Hepatic stellate cell (primary cell): ENCODE measurements at regions not wholly inside any gene's neighbourhood (a gene's known extent, or its start where the extent isn't known, plus 50 kb on each side); places are given as distances from the start of the nearest gene placed in this dataset.

ENCODE experiments used
- DNase-seq: peaks from one replicate; pipeline ENCODE4 v3.0.0; 2011; ENCODE audit warnings: low spot score

DNA sequence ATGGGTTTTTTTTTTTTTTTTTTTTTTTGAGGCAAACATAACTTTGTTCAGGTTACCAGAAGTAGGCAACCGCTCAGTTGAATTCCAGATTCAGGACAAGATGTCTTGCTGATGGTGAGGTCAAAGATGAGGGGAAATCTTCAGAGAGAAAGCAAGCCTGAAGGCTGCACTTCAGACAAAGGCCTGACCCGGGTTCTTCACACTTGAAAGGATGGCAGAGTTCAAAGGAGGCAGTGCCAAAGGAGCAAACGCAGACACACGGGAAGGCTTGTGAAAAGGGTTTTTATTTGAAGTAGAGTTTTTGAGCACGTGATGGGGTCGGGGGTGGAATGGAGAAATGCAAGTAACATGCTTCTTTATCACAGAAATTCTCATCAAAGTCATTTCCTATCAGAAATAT lies 960.2 kb upstream of the EEF2KMT start:
- DNase-seq = no peak

DNA sequence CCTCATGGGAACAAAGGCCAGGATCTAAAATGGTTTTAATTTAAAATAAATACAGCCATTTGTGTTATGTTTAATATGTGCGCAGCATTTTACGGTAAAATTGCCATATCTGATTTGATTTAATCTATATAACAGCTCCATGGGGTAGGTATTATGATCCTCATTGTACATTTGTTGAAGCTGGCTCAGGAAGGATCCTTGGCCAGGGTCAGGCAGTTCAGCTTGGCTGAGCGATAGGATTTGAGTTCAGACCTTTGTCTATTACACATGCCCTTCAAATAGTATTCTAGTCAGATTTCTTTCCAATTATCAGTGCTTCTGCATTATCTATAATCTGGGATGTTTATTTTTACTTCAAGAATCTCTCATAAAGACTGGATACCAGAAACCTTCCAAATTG lies 950.4 kb upstream of the EEF2KMT start:
- DNase-seq = no peak

DNA sequence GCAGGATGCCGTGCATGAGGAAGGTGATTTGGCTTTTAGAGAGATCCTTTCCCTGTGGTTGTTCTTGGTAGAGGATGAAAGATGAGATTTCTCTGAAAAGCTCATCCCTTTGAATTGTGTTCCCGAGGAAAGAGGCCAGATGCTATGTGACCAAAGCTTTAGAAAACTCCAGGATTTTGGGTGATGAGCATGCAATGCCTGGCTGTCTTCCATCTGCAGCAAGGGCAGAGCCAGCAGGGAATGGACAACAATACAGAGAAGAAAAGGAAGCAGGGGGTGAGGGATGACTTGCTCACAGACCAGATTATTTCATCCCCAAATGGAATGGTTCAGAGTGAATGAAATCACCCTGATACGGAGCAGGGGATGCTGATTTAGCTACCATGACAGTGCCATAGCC lies 949.7 kb upstream of the EEF2KMT start:
- no peak for DNase-seq

DNA sequence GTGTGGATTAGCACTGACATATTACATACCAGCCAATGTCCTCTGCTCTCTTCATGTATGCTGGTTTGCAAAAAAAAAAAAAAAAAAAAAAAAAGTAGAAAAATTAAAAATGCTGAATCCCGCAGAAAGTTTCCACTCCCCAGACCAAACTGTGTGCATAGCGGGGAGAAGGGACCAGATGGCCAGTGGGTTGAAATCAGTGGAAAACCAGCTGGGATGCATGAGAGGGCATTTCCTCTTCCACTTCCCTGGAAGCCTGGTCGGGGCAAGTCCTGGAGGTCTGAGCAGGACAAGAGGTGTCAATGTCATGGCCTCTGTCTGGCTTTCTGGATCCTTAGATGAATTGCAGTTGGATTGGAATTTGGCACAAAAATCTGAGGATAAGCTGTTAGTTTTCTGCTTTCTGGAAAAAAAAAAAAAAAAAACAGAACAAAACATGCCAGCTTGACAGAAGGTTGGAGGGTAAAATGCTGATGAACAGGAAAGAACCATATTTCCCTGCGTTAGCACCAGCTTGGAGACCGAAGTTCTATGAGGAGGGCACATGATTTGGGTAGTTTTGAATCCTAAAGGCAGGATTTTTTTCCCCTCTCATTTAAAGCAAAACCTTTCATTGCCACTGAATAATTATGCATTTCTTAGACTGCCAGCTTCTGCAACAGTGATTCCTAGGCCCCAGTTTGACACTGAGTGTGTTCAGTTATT lies 941.5 kb upstream of the EEF2KMT start:
- no peak for DNase-seq

DNA sequence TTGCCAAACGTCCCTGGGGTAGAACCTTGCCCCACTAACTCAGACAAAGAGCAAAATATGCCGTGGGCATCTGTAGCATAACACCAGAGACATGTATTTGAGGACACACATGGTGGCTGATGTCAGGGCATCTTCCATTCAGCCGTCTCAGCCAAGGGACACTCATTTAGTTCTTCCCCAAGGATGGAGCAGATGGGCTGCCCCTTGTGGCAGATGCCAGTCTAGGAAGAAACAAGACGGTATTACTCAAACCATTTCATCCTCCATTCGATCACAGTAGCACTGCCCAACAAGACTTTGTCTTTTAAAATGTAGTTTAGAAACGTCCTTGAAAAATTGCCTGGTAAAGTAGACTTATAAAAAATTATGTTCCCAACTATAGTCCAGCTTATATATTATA lies 937.6 kb upstream of the EEF2KMT start:
- DNase-seq = no peak

DNA sequence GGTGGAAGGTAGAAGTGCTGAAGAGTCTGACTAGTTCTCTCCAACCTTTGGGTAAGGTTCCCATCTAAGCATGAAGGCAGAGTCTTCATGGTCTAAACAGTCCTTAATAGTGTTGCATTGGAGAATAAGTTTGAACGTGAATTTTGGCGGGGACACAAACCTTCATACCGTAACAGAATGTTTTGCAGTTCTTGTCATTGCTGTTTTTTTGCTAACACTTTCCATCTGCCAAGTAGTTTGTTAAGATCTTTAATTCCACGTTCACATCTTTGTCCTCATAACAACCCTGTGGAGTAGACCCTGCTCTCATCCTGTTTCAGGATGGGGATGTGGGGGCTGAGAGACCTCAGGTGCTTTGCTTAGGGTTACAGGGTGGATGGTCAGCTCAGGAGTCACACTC lies 936.9 kb upstream of the EEF2KMT start:
- DNase-seq = no peak

DNA sequence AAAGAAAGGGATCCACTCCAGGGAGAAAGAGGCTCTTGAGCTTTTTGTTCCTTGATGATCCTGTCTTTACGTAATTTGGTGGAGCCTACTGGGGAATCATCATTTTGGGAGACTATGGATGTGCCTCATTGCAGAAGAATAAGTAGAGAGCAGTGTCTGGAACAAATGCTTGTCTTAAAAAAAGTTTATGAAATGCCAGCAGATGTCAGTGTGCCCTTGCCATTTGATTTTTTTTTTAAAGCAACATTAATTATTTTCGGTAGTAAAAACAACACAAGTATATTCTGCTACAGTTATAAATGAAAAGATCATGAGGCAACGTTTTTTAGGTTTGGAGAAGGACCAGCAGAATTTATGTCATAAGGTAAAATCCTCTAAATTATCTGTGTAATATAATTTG lies 934.8 kb upstream of the EEF2KMT start:
- no peak for DNase-seq

DNA sequence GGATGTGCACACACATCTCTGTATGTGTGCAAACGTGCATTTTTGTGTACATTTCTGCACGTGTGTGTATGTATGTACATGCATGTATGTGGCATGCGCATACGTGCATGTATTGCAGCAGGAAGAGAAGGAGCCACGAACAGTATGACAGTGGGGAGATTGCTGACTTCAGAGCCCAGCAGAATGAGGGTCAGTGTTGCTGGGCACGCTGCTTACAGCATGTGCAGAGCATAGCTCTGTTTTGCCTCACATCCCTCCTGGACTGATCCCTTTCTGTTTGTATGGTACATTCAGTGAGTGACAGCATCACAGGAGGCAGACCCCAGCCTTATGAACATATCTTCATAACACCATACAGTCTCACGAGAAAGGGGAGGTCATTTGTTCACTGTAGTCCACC lies 934.0 kb upstream of the EEF2KMT start:
- no peak for DNase-seq

DNA sequence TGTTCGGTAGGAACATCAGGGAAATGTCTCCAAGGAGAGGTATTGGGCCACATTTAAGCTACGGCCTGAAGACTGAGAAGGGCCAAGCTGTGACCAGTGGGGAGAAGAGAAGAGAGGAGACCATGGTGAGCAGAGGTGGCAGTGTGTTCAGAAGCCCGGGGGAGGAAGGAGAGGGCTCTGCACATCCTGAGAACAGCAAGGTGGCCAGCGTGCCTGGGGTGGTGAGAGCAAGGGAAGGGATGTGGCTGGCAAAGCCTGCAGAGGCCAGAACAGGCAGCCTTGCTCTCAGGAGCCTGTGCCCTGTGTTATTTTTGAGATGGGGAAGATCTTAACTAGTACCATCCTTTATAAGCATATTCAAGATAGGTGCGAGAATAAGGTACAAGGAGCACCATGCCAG lies 933.5 kb upstream of the EEF2KMT start:
- DNase-seq = no peak

DNA sequence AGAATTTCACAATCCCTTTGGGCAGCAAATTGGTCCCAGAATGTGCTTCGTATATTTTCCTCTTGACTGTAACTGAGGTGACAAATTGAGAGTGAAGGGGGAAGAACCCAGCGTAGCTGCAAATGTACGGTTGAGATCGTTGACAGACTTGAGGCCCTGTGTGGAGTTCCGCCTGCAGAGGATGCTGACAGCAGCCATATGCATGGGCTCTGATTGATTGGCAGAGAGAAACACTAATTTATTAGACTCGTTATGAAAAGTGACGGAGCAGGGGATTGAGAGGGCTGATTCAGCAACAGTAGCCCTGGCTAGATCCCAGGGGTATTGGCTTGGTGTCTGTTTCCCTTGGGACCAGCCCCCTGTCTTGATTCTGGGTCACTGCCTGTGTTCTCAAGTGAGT lies 930.1 kb upstream of the EEF2KMT start:
- DNase-seq = no peak

DNA sequence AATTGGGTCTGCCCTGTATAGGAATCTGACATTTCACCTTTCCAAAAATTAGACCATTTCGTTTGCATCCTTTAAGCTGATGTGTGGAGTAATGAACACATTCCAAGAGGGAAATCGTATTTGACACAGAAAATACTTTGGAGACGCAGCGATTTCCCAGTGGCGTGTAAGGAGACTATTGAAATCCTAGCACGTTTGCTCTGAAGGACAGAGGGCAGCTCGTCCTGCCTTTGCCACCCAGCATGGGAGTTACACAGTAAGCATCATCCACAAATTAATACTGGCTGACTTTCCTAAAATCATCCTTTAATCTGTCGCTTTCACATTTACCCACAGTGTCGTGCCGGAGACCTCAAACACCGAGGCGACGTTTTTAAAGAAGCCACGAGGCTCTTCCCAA lies 925.9 kb upstream of the EEF2KMT start:
- DNase-seq = no peak

DNA sequence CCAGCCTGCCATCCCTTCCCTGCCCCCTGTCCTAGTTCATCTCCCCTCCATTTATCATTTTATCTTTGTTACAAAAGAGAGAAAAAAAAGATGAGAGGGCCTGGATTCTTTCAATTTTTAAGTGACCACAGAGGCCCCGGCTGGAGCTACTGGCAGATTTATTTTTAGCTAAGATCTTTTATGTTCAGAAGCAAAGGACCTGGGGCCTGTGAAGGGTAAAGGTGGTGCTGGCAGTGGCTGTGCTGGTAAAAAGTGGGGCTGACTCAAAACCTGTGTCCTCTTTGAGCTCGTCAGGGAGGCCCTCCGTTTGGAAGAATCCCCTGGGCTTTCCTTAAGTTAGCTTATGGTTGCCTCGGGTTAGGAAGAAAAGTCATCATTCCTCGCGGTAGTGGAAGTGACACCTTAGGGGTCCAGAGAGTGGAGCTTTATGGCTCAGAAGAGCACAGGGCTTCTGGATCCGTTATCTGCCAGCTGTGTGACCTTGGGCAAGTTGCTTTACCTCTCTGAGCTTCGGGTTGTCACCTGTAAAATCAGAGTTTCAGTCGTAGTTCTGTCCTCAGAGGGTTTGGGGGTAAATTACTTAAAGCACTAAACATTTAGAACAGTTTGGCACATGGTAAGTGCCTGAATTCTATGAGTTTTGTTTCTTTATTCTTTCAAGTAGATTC lies 923.8 kb upstream of the EEF2KMT start:
- DNase-seq = no peak

DNA sequence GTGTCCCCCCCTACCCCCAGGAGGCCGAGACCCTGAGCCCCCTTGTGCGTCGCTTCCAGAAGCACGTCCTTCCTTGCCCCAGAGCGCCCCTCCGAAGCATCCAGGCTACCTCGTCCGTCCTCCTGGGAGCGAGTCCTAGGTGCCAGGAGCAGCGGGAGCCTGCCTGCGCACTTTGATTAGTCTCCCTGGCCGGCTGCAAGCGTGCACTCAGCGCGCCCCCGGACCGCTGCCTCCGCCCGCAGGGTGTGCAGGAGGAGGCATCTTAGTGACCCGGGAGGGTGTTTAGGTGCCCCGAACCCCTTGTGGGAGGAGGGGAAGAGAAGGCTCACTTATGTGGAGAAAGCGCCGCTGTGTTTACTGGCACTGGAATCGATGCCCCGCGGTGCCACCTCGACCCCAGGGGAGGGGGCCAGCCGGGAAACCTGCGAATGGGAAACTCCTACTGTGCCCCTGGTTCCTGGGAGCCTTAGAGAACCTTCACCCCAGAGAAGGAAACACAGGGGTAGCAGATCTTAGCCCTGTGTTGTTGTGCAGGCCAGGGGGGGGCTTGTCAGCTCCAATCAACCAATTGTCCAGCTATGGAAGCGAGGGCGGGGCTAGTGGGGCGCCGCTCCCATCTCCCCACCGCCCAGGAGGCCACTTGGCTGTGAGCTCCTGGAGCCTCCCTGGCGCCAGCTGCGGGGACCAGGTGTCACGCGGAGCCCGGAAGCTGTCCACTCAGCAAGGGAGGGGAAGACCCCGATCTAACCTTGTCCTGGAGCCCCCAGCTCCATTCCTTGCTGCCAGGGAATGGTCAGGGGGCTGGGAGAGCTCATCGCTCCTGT lies 922.8 kb upstream of the EEF2KMT start:
- DNase-seq = no peak

DNA sequence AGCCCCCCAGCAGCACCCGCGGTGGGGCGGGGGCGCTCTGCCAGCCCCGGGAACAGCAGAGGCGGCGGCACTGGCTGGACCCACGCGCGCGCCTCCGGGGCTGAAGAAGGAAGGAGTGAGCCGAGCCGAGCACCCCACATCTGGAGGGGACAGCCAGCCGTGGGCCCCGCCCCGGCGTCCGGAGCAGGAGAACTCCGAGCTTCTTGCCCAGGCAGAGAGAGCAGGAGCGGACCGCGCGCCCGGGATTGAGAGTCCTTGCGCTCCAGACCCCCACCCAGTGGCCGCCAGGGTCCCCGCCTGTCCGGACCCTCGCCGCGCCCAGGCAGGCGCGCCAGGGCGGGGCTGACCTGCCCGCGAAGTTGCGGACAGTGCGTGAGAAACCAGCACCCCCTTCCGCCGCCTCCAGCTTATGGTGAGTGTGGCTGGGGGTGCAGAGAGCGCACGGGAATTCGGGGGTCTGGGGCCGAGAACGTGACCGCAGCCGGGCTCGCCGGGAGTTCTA lies 921.9 kb upstream of the EEF2KMT start:
- no peak for DNase-seq

DNA sequence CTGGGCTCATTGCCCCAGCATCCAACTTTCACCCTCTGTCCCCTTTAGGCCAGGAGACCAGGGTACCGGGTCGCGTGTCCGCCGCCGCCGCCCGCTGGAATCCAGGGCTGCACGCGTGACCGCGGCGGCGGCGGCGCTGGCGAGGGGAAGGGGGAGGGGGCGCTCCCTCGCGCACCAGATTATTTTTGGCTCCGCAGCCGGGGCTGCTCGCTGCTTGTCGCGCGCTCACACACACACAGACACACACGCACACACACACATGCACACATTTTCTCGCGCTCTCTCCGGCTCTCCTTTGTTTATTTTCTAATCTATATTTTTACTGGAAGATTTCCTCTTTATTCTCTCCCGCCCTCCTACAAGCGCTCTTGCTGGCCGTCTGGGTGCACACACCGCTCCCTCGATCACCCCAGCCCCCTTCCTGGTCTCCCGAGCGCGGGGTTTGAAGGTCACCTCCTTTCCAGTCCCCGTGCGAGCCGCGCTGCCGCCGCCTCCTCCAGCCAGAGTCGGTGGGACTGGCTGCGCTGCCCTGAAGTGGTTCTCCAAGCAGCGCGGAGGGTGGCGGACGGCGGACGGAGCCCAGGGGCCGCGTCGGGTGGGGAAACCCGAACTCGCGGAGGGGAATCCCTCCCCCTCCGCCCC lies 921.4 kb upstream of the EEF2KMT start:
- no peak for DNase-seq

DNA sequence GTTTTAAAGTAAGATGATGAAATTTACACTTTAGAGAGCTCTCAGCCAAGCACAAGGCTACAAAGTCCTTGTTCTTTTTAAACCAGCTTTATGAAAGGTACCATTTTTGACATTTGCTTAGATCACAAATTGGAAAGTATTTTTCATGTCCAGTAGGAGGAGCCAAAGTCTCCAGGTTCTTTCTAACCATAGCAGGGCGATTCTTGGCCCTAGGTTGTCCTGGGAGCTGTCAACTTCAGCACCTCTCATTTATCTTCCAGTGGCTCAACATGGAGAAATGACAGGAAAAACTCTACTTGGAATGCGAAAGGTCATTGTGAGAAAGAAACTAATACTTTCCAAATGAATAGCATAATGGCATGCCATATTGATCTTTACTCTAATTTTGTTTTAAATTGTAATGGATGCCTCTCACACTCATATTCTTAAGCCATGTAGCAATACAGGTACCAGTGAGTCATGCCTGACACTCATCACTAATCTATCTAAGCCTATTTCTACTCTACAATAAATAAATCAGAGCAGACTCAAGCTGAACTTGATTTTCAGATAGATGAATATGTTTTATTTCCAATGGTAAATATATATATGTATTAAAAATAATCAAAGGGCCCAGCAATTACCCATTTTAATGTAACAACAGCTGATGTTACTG lies 919.1 kb upstream of the EEF2KMT start:
- DNase-seq = peak; percentile 11

DNA sequence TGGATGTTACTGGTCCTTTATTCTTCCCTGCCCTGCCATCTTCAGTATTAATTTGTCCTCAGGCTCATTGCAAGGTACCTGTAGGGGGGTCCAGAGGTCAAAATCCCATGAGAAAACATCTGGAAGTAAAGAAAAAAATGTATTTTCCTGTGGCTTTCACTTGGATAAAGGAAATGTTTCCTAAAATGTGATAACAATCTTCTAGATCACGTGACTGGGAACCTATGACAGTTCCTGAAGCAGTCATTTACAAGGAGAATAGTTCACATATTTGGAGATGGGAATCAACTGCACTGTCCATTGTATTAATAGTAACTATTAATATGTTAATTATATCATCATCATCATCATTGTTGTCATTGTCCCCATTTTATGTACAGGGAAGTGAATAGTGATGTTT lies 915.1 kb upstream of the EEF2KMT start:
- DNase-seq = no peak

DNA sequence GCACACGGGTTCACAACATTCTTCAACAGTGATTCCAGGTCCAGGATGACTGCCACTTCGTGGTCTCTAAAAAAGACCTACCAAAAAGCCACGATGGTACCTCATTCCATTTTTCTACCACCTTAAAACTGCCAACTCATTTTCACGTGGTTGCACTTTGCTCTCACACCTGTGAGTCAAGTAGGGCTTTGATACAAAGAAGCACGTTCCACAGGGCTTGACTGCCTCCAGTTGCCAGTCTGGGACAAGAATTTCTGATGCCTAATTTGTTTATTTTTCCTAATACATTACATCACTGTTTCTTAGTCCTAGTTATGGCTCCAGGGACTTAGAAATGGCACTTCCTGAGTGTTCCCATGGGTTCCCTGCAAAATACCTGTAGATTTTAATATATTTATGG lies 911.6 kb upstream of the EEF2KMT start:
- no peak for DNase-seq

DNA sequence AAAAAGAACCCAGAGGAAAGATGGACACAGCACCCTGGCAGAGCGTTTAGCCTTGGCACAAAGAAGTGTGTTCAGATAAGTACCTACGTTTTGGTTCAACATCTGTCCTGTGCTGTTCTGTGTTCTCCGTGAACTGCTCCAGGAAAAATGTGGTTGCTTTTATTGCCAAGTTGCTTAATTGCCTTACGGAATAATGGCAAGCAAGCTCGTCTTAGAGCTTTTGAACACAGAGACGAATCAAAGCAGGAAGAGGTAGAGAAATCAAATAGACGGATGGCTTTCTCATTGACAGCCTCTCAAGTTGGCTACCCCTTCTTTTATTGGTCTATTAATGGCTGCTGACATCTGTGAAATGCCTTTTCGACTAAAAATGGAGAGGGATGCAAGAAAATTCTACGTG lies 911.1 kb upstream of the EEF2KMT start:
- no peak for DNase-seq

DNA sequence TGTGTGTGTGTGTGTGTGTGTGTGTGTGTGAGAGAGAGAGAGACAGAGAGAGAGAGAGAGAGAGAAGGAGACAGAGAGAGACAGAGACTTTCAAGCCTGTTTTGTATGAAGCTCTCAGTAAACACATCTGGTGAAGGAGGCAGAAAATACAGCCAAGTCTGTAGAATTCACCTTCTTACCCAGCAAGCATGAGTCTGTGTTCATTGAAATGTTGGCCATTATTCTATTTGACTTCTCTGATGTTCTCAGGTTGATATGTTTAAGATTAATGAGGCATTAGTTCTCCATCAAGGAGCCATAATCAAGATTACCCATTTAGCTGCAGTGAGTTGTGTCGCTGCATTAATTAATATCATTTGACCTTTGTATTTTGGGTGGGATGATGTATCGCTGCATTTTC lies 895.8 kb upstream of the EEF2KMT start:
- DNase-seq = no peak

DNA sequence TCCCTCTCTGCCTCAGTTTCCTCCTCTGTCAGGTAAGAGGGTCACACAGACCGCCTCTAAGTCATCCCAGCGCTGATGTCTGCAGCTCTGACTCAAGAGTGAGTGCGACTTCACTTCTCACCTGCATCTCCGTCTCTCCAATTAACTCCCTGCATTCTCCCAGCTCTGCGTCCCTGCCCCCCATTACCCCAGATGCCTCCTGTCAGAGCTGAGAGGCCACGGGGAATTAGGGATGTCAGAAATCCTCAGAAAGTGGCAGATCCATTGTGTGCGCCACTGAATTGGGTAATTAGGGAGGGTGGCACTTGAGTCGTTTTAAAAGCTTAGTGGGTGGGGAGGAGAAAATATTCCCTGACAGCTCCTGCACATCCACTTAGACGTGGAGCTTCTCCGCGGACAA lies 885.4 kb upstream of the EEF2KMT start:
- no peak for DNase-seq

DNA sequence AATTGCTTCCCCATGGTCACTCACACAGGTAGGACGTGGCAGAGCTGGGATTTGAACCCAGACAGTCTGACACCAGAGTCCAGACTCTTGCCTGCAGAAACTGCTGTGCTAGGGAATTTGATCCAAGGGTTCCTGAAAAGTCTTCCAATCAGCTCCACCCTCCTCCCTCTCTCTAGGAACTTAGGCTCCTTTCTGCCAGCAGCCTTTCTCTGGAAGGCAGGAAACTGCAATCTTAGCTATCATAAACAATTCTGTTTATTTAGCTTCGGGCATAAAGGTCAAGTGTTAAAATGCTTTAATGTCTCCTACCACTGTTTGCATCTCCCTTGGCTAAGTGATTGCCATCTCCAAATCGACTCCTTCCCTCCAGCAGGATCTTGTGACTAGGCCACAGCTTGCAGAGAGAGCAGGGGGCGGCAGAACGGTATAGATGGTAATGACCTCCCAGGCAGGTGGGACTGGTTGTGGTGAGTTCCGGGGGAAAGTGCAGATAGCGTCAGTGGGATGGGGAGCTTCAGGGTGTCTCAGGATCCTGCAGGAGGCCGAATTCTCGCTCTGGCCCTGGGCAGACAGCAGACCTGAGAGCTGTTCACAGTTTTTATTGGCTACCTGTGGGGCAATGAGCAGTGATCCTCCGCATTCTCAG lies 882.4 kb upstream of the EEF2KMT start:
- DNase-seq = no peak
